Hematopoietic multipotent progenitor cell treated with erythropoietin and hydrocortisone succinate and interleukin-3 and kit ligand, for 17 days (in vitro differentiated cells): ENCODE measurements at regions not wholly inside any gene's neighbourhood (a gene's known extent, or its start where the extent isn't known, plus 50 kb on each side); places are given as distances from the start of the nearest gene placed in this dataset.

Experiments
- DNase-seq: peaks from one replicate; pipeline ENCODE4 v3.0.0-alpha.2; 2015; ENCODE audit warnings: low spot score

DNA sequence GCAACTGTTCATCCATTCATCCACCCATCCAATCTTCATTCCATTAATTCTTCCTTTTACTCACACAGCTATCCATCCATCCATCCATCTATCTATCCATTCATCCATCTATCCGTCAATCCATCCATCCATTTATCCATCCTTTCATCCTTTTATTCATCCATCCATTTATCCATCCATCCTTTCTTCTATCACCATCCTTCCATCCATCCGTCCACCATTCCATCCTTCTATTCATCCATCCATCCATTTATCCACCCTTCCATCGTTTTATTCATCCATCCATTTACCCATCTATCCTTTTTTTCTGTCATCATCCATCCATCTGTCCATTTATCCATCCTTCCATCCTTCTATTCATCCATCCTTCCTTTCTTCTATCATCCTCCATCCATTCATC is 73.0 kb upstream of the FOXF1 start:
- DNase-seq = no peak

DNA sequence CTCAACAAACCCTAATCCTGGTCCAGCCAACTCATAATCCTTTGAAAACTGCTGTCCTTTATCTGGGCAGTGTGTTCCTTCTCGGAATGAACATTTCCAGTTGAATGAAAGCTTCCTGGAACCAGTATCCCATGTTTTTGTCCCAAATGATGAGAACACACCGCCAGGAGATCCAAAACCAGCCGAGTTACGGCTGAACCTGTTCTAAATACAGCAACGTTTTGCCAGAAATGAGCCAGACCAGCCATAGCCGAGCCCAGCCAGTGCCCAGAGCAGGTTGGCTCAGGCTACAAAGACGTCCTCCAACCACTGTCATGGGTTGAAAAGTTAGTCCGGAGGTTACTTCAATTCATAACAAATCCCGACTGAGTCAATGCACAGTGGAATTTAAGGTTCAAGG is 67.6 kb upstream of the FOXF1 start:
- DNase-seq = no peak

DNA sequence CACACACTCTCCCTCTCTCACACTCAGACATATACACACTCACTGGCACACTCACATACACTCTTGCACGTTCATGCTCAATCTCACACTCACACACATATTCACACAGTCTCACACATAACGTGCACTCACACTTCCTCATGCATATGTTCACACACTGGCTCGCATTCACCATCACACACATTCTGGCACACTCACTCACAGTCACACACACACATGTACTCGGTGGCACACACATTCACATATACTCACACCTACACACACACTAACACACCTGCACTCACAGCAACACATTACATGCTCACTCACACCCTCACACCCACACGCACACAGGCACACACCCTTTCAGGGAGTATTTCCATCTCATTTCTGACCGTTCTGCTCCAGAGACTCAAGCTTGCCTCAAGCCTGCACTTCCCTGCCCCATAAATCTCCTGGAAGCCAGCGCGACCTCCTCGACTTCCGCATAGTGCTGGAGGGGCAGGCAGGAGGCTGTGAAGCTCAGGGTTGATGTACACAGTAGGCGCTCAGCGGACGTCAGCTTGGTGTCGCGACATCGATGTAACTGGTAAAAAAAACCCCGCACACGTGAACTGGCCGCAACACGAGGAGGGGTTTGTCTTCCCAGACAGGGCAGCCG is 66.7 kb upstream of the FOXF1 start:
- DNase-seq = no peak

DNA sequence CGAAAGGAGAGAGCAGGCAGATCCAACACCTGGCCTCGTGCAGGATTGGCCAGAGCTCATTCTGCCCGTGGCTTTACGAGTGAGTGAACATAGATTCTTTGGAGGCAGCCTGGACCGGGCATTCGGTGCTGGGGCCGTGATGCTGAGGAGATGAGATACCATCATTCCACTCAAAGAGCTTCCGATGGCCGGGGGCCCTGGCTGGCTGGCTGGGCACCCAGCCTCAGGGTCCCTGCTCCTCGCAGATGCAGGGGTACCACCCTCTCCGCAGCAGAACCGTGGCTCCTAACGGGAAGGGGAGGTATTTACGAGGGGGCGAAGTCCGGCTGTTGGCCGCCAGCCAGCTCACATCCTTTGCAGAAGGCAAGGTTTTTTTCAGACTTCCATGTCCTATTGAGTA is 66.1 kb upstream of the FOXF1 start:
- DNase-seq = no peak

DNA sequence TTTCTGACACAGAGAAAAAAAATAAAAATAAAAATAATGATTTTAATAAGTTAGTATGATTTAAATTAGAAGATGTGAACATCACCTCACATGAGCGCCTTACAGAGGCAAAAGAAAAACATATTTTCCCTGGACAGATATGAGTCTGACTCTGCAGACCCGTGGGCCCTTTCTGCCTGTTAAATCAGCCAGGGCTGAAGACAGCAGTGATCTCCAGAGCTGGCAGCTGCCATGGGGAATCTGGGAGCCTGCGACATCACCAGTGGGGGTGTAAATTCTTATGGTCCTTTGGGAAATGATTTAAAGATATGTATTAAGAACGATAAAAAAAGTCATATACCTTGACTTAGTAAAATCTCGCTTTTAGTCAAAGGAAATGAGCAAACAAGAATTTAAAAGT is 65.7 kb upstream of the FOXF1 start:
- no peak for DNase-seq

DNA sequence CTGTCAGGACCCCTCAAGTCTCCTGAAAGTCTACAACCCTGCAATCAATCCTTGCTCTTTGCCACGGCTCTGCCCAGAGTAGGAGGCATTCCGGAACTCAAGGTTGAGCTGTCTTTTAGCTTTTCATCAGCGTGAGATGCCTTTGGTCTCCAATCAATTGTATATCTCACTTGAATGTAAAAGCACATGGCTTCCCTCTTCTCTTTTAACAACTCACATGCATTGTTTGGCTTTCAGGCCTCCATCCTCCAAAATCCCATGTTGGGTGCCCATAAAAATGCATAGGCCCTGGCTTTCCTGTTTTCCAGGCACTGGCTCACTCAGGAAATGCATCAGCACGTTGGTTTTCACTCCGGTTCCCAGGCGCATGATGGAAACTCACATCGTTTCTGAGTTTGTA is 64.0 kb upstream of the FOXF1 start:
- DNase-seq = no peak

DNA sequence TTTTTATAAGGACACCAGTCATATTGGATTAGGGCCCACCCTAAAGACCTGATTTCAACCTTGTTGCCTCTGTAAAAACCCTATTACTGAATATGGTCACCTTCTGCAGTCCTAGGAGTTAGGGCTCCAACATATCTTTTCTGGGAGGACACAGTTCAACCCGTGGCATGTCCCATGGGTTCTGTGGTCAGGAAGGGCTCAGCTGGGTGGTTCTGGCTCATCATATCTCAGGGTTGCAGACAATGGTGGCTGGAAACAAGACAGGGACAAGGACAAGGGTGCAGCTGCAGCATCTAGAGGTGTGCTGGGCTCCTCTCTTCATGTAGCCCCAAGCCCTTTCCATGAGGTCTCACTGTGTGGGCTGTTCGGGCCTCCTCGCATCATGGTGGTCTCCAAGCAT is 63.1 kb upstream of the FOXF1 start:
- no peak for DNase-seq

DNA sequence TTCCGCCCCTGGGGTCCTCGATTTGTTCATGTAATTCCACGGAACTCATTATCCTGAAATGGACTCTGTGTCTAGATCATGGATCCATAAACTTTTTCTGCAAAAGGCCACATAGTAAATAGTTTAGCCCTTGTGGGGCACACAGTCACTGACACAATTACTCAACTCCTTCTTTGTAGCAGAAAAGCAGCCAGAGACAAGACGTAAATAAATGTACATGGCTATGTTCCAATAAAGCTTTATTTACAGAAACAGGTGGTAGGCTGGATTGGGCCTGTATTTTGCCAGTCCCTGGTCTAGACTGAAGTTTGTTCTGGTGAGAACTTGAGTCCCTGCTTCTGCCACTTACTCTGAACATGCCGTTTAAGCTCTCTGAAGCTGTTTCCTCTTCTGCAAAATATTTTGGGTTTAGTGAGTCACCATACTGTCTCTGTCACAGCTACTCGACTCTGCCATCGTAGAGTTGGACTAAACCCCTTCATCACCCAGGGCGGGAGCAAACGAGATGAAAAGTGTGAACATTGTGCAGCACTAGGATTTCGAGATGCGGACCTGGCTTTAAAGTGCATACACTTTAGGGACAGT is 61.9 kb upstream of the FOXF1 start:
- DNase-seq = no peak

DNA sequence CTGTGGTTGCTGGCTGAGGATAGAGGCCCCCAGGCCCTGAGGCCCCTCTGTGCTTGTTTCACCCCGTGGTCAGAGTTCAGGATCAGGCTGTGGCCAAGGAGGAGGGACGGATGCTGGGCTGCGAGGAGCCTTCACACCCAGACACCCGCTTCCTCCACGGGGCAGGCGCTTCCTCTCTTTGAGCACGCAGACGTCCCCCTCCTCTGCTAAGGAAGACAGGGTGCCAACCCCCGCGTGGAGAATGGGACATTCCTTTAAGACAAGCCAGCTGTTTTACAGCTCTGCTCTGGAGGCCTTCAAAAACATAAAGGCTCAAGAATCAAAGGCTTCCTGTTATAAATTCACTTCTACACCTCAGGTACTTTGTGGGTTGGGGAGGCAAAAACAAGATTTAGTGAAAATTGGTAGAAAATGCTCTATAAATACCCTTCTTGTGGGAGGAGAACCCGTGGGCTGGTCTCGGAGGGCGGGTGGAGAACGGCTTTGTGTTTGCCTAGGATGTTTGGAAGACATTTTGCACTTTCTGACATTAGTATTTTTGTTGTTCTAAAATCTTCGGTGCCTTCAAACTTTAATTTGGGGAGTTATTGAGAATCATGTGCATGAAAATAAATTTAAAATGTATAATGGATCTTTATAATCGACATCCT is 60.8 kb upstream of the FOXF1 start:
- no peak for DNase-seq

DNA sequence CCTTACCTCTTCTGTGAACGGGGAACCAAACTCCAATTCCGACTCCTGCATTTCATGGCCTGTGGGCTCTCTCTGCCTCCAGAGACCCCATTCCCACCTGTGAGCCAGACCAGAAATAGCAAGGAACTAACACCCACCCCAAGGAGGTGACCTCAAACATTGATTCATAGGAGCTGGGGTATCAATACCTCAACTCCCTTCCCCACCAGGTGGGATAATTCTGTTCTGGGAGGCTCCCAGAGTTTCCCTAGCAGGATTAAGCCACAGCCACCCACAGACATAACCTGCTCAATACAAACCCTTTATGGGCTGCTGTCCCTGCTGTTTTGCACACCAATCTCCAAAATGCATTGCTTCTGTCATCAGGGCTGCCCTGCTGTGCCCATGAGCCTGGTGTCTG is 59.6 kb upstream of the FOXF1 start:
- no peak for DNase-seq

DNA sequence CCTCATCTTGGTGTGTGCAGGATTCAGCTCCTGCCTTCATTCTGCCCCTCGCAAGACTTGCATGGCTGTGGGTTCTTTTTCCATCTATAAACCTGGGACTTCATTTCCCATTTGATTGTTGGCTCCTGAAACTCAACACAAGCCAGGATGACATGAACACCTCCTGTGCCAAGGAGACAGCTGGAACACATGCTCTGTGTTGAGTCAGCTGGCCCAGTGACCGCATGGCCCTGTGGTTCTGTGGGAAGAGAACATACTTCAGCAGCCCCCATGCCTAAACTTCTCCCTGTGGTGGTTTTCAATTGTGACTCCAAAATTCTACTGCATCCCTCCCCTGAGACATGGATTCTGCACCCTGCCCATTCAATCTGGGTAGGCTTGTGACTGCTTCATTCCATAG is 57.9 kb upstream of the FOXF1 start:
- DNase-seq = no peak

DNA sequence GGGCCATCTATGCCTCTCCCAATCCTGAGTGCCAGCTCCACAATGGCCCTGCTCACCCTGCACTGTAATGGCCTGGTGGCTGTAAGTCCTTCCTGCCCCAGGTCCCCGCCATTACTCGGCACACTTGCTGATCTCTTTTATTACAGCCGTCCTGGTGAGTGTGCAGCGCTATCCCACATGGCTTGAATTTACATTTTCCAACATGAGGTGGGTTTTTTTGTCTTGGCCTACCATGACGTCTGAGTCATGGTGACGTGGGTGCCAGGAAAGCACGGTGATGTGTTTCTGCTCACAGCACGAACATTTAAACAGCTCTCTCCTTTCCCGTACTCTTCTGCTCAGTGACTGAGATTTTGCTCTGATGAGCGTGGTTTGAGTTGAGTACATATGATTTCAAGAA is 55.2 kb upstream of the FOXF1 start:
- DNase-seq = no peak

DNA sequence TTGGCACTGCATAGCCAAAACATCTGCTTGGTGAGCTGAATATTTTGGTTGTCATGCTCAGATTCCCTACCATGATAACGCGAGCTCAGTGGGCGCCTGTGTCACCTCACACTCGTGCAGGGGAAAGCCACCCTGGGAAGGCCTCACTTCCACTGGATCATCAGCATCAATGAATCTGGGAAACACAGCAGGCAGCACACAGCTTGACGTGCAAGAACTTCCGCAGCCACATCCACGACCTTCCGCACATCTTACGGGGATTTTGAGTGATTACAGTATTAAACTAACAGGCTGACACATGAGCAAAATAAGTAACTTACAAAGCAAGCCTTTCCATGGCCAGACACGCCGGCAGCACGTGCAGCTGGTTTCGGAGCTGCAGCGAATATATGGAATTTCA is 54.7 kb upstream of the FOXF1 start:
- DNase-seq = no peak

DNA sequence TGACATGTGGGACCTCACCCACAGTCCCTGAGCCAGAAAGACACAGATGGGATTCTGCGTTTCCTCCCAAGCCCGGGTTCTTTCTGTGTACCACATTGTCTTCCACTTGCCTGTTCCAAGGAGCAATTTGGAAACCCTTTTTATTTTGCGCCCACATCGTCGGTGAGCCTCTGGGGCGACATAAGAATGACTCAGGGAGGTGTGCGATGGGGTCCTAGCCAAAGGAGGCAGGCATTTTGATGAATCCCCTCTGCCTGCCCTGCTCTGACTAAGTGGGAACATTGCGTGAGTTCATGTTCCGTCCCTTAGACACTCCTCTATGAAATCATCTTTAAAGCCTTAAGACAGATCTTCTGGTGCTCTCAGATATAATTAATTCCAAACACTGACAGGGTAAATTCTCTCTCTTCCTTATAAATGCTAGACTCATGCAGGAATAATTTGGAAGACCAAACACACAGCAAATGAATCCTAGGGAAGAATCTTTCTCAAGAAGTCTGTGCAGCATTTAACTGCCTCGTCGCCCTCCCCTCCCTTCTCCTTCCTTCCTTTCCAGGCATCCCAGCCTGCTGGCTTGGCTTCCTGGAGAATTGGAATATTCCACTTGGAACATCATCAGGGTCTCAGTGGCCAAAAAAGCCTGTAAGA is 52.7 kb upstream of the FOXF1 start:
- no peak for DNase-seq

DNA sequence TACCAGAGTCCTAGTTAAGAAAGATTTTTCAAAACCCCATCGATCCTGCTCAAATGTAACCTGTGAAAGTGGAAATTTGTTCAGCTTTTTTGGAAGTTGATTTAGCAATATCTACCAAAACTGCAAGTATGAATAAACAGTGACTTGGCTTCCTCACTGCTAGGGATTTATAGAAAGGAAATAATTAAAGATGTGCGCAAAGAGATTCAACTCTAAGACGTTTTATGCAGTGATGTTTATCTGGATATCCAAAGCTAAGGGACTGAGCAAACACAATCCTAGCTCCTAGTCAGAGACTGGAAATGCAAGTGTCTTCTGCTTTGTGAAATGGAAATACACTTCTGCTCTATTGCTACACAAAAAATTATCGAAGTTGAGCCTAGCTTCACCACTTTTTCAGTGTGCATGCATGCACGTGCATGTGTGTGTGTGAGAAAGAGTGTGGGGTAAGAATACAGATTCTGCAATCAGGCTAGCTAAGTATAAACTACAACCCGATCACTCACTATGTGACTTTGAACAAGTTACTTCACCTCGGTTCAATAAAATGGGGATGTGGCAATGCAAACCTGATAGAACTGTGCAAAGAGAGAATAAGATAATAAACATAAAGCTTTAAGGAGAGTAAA is 52.1 kb upstream of the FOXF1 start:
- DNase-seq = no peak

DNA sequence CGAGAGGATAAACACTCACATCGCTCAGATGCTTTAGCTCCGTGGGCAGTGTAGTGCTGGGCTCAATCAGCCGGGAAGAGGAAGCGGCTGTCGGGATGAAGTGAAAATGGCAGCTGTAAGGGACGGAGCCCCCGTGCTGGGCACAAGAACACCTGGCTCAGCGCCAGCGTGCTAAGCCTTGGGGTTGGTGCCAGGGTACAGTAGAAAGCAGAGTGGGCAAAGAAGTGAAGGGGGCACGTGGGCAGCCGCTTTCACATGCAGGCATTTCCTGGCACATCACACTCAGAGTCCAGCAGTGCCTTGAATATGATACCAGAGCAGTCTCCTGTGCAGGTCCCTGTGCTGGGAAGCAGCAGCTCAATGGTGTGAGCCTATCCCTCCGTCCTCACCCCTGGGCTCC is 51.1 kb upstream of the FOXF1 start:
- DNase-seq = no peak
